Heart left ventricle (tissue), 16 donors: ENCODE measurements at regions not wholly inside any gene's neighbourhood (a gene's known extent, or its start where the extent isn't known, plus 50 kb on each side); places are given as distances from the start of the nearest gene placed in this dataset.
"Not testable (repeated sequence)": the region's sequence is repeated elsewhere in the genome, so short reads cannot be mapped to it uniquely, and the experiment has no call there.

Source experiments
- ATAC-seq, 4 donors: fragments of 200-7000 bp; cut with Tn5 transposase; one replicate each; pipeline ENCODE4 v1.9.1; 2020 to 2022; ENCODE audit warnings: moderate library complexity in 4 of 4, mild to moderate bottlenecking in 3 of 4, moderate number of reproducible peaks in 1 of 4
- DNase-seq, 5 donors: peaks; one replicate each; pipeline ENCODE4 v3.0.0-alpha.2; 2020
- H3K27ac ChIP-seq, 12 donors: fragments of 200-600 bp; sonication (generic) in 4 of 12; one replicate each; pipeline versions ENCODE4 v1.5.0 to v1.8.0; 2016 to 2022; ENCODE audit warnings: mild to moderate bottlenecking in 2 of 12
- H3K27me3 ChIP-seq, 9 donors: fragments of 200-600 bp; sonication (generic) in 2 of 9; one replicate each; pipeline versions ENCODE4 v1.5.1 to v1.8.0; 2016 to 2022; ENCODE audit warnings: mild to moderate bottlenecking in 3 of 9
- H3K36me3 ChIP-seq, 9 donors: fragments of 200-600 bp; sonication (generic) in 2 of 9; one replicate each; pipeline versions ENCODE4 v1.5.0 to v1.8.0; 2018 to 2022; ENCODE audit warnings: mild to moderate bottlenecking in 2 of 9
- H3K4me1 ChIP-seq, 12 donors: fragments of 200-600 bp; sonication (generic) in 4 of 12; one replicate each; pipeline versions ENCODE4 v1.5.0 to v1.8.0; 2016 to 2022; ENCODE audit warnings: mild to moderate bottlenecking in 3 of 12
- H3K4me3 ChIP-seq, 12 donors: fragments of 200-600 bp; sonication (generic) in 4 of 12; one replicate each; pipeline versions ENCODE4 v1.5.0 to v1.8.0; 2017 to 2022; ENCODE audit warnings: mild to moderate bottlenecking in 9 of 12, moderate library complexity in 4 of 12
- H3K9me3 ChIP-seq, 12 donors: fragments of 200-600 bp; sonication (generic) in 4 of 12; one replicate each; pipeline versions ENCODE4 v1.5.0 to v1.8.0; 2016 to 2022; ENCODE audit warnings: mild to moderate bottlenecking in 1 of 12
- POLR2A ChIP-seq, 2 donors: fragments of 450-650 bp; IDR thresholded peaks; one replicate each; pipeline ENCODE4 v1.6.1; 2017; ENCODE audit warnings: antibody characterized with exemption in 2 of 2, mild to moderate bottlenecking in 2 of 2, moderate library complexity in 2 of 2
- WGBS, 4 donors: extraction: QIAGEN DNeasy Blood & Tissue Kit in 2 of 4; methylation state at CpG; one replicate each; pipeline versions ENCODE4 v1.1.5 to v1.1.7; 2013 to 2018; 5-methylcytosine and 5-hydroxymethylcytosine counted together
- intact Hi-C, 10 donors: fragments of 100-400 bp; cut with DNase I; formaldehyde crosslinking; loops; one replicate each; pipeline versions ENCODE4 v1.11.1 to v1.14.2; 2022
- TF ChIP-seq, protein P1 (sequence below), 12 donors: fragments of 200-600 bp; sonication (generic) in 4 of 12; IDR thresholded peaks; one replicate each; pipeline versions ENCODE4 v1.5.0 to v1.8.0; 2018 to 2022; ENCODE audit warnings: antibody characterized with exemption in 12 of 12, mild to moderate bottlenecking in 5 of 12
- donor health status: ischemic (EF 13 %, LVEDD 7.1; RV severe dilation, severe dysfunction).
- donor health status: healthy with polysubstance abuse.
- donor health status: DM: no; HTN: yes; CAD: no.
- donor health status: DM: no; HTN: no; CAD: no.
- donor health status: ischemic (EF 25% LVEDD 6.9; RV normal size, moderate dysfunction).
- donor health status: ischemic (EF 25% LVEDD 5.7; RV mildly dilated, moderate dysfunction).
- donor health status: healthy.
- donor health status: DM: yes; HTN: yes; CAD: no.
- donor health status: ischemic (EF 35%, LVEDD 5.7; RV mildly dilated, moderate dysfunction).
- donor health status: nonischemic (EF 11% LVEDD 7.7; RV severe dilation, severe dysfunction).
- donor health status: DM: yes; HTN: yes; CAD: no.
- donor health status: PGD.
- donor health status: ischemic (EF 29% LVEDD 5.4; RV normal size, mild dysfunction).
- donor health status: nonischemic (EF 23%, LVEDD 6.1; RV moderate dilation, normal function).

- ATAC-seq: no peak
- no peaks in the 10 kb centered on the region for H3K36me3 ChIP-seq
- no peaks in the 10 kb centered on the region for H3K9me3 ChIP-seq
- TF ChIP-seq, protein P1, sequence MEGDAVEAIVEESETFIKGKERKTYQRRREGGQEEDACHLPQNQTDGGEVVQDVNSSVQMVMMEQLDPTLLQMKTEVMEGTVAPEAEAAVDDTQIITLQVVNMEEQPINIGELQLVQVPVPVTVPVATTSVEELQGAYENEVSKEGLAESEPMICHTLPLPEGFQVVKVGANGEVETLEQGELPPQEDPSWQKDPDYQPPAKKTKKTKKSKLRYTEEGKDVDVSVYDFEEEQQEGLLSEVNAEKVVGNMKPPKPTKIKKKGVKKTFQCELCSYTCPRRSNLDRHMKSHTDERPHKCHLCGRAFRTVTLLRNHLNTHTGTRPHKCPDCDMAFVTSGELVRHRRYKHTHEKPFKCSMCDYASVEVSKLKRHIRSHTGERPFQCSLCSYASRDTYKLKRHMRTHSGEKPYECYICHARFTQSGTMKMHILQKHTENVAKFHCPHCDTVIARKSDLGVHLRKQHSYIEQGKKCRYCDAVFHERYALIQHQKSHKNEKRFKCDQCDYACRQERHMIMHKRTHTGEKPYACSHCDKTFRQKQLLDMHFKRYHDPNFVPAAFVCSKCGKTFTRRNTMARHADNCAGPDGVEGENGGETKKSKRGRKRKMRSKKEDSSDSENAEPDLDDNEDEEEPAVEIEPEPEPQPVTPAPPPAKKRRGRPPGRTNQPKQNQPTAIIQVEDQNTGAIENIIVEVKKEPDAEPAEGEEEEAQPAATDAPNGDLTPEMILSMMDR (IDR thresholded peaks at IDR 0.05): no peak
- TF ChIP-seq POLR2A (IDR thresholded peaks at IDR 0.05): no peak
- no peaks in the 10 kb centered on the region for H3K27me3 ChIP-seq
- 65 to 78% (median 75%) methylated on average over 1 of the region's 1 CpG for WGBS, 4 donors
- H3K27ac ChIP-seq: no peak overlapping the region
- intact Hi-C loops: no loop called here
- H3K4me1 ChIP-seq: no peaks in the 10 kb centered on the region
- H3K4me3 ChIP-seq: no peak overlapping the region
- DNase-seq: no peak
These were observed 640.0 kb downstream of the MAT2B start for GRCh38 chr5:164145458-164145857.

- intact Hi-C loops: no loop called here
- Histone ChIP-seq H3K36me3 (no peaks in the 10 kb centered on the region), H3K27ac (no peak overlapping the region), H3K9me3 (no peaks in the 10 kb centered on the region), H3K4me1 (no peaks in the 10 kb centered on the region), H3K4me3 (no peak overlapping the region), H3K27me3 (no peaks in the 10 kb centered on the region)
- no peak for ATAC-seq
- no peak for DNase-seq
- TF ChIP-seq, protein P1 (IDR thresholded peaks at IDR 0.05): no peak
- no peak for TF ChIP-seq POLR2A (IDR thresholded peaks at IDR 0.05)
- WGBS, 4 donors: 88 to 92% (median 89%) methylated on average over 4 of the region's 4 CpGs
These were observed 640.8 kb downstream of the MAT2B start for GRCh38 chr5:164146223-164146622.

- no peaks in the 10 kb centered on the region for H3K27me3 ChIP-seq
- no peak for DNase-seq
- no peaks in the 10 kb centered on the region for H3K36me3 ChIP-seq
- H3K4me3 ChIP-seq: no peak overlapping the region
- ATAC-seq: no peak
- WGBS, 4 donors: 65 to 80% (median 69%) methylated on average over 4 of the region's 4 CpGs
- TF ChIP-seq POLR2A (IDR thresholded peaks at IDR 0.05): no peak
- TF ChIP-seq, protein P1 (IDR thresholded peaks at IDR 0.05): no peak
- H3K27ac ChIP-seq: no peak overlapping the region
- H3K4me1 ChIP-seq: no peaks in the 10 kb centered on the region
- intact Hi-C loops: no loop called here
- peaks cover 0 to 4% (median 0%) of the 10 kb centered on the region in 12 donors for H3K9me3 ChIP-seq
These were observed 642.9 kb downstream of the MAT2B start for GRCh38 chr5:164148292-164148691.

DNA sequence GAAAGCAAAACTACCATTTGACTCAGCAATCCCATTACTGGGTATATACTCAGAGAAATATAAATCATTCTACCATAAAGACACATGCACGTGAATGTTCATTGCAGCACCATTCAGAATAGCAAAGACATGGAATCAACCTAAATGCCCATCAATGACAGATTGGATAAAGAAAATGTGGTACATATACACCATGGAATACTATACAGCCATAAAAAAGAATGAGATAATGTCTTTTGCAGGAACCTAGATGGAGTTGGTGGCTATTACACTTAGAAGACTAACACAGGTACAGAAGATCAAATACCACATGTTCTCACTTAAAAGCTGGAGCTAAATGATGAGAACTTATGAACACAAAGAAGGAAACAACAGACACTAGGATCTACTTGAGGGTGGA lies 647.1 kb downstream of the MAT2B start:
- not testable (repeated sequence) for H3K36me3 ChIP-seq

GRCh38 chr5:164153469-164154172 lies 648.2 kb downstream of the MAT2B start:
- Histone ChIP-seq H3K9me3 (peaks cover 0 to 4% (median 0%) of the 10 kb centered on the region in 12 donors), H3K4me1 (no peaks in the 10 kb centered on the region), H3K4me3 (no peak overlapping the region), H3K27ac (no peak overlapping the region), H3K36me3 (no peaks in the 10 kb centered on the region), H3K27me3 (no peaks in the 10 kb centered on the region)
- 57 to 61% (median 59%) methylated on average over 4 of the region's 4 CpGs for WGBS, 4 donors
- ATAC-seq (no peak), DNase-seq (no peak)
- no peak for TF ChIP-seq POLR2A (IDR thresholded peaks at IDR 0.05)
- TF ChIP-seq, protein P1 (IDR thresholded peaks at IDR 0.05): no peak
- intact Hi-C loops: loop anchor here in 1 of 10 donors (10.0 kb wide), 1 partner anchor 321 kb away; no protein-coding TSS in a partner anchor

More for the DNA sequence above, 647.1 kb downstream of the MAT2B start:
- H3K4me3 ChIP-seq, H3K4me1 ChIP-seq, H3K27ac ChIP-seq, H3K27me3 ChIP-seq, ATAC-seq, H3K9me3 ChIP-seq, DNase-seq: not testable (repeated sequence)
- 85 to 92% (median 90%) methylated on average over 1 of the region's 1 CpG for WGBS, 4 donors
- intact Hi-C loops: loop anchor here in 1 of 10 donors (10.0 kb wide), 1 partner anchor 322 kb away; no protein-coding TSS in a partner anchor
